SU-DHL-6 (cell line): ENCODE measurements at regions not wholly inside any gene's neighbourhood (a gene's known extent, or its start where the extent isn't known, plus 50 kb on each side); places are given as distances from the start of the nearest gene placed in this dataset.

Experiments used
- CTCF ChIP-seq: fragments of 200-600 bp; sonication (generic); IDR thresholded peaks from one replicate; pipeline ENCODE4 v1.5.1; 2017; ENCODE audit warnings: antibody characterized with exemption, mild to moderate bottlenecking, low read length, moderate library complexity; ENCODE audit not compliant: insufficient read depth, poor library complexity, severe bottlenecking
- EZH2phosphoT487 ChIP-seq: fragments of 200-600 bp; sonication (generic), shearing (Covaris generic); conservative IDR thresholded peaks from 2 replicates; pipeline ENCODE4 v1.6.1; 2018; ENCODE audit warnings: mild to moderate bottlenecking, antibody characterized with exemption, low read length, moderate library complexity, mixed read lengths

GRCh38 chr14:42079911-42080310 lies 473.2 kb downstream of the LRFN5 start:
- no peak for TF ChIP-seq CTCF
- no peak for TF ChIP-seq EZH2phosphoT487
